ENCODE measurements at regions not wholly inside any gene's neighbourhood (a gene's known extent, or its start where the extent isn't known, plus 50 kb on each side); places are given as distances from the start of the nearest gene placed in this dataset.

DNA sequence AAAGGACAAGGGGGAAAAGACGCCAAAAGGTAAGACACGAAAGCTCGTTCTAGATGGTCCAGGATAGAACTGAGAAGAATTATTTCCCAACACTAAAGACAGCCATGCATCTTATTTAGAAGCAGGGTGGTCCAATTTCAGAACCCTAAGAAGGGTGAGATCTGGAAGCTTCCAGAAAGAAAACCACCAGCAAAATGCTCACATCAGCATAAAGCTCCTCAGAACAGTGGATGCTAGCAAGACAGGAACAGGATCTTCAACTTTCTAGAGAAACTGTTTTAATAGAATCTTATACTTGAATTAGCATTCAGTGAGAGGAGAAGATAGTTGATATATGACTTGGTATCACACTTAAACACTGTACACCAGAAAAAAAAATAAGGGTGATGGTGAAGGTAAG is 101.5 kb downstream of the ZFP64 start:
- no peak for DNase-seq
- no peak overlapping the region for H3K4me2 ChIP-seq (replicated peaks; ENCODE audit: extremely low read depth, low read length, poor library complexity, severe bottlenecking)
- Mint-ChIP-seq H3K4me3 (no peak overlapping the region), H3K4me1 (no peaks in the 10 kb centered on the region), H3K36me3 (peaks cover 10 to 20% of the 10 kb centered on the region in 2 donors), H3K27ac (no peak overlapping the region), H3K27me3 (ENCODE audit: low read depth in 3 of 3) (no peaks in the 10 kb centered on the region), H3K9me3 (peaks cover 5 to 27% (median 21%) of the 10 kb centered on the region in 7 donors)
- H3K79me2 ChIP-seq (ENCODE audit: insufficient read depth, low read length) = no peaks in the 10 kb centered on the region
- H3K36me3 ChIP-seq (replicated peaks in 1 of 2; ENCODE audit: control insufficient read depth in 1 of 2, insufficient read depth in 2 of 2, low read length in 2 of 2) = no peaks in the 10 kb centered on the region
- no peaks in the 10 kb centered on the region for H3K27me3 ChIP-seq (ENCODE audit: control insufficient read depth in 2 of 2, insufficient read depth in 2 of 2, low read length in 2 of 2)
- no CpG with 5 or more reads among the region's 3 CpGs for WGBS (ENCODE audit: insufficient coverage)
- no peaks in the 10 kb centered on the region for H3K4me1 ChIP-seq (ENCODE audit: control insufficient read depth in 1 of 2, insufficient read depth in 2 of 2, low read length in 2 of 2)
- no peak overlapping the region for H3K9ac ChIP-seq (ENCODE audit: insufficient read depth, low read length, poor library complexity, severe bottlenecking)
- H4K20me1 ChIP-seq (ENCODE audit: insufficient read depth, low read length) = no peaks in the 10 kb centered on the region
- no peak overlapping the region for H3K4me3 ChIP-seq (replicated peaks in 1 of 3; ENCODE audit: low read depth in 2 of 3, low read length in 3 of 3)
- H2AFZ ChIP-seq (ENCODE audit: insufficient read depth, low read depth, low read length, poor library complexity, severe bottlenecking) = no peak overlapping the region
- intact Hi-C loops (cut with micrococcal nuclease) = no loop called here
- peaks cover 10 to 14% of the 10 kb centered on the region in 2 donors for H3K9me3 ChIP-seq (replicated peaks in 1 of 2; ENCODE audit: control insufficient read depth in 1 of 2, insufficient read depth in 1 of 2, low read length in 2 of 2)
- TF ChIP-seq, protein P1, sequence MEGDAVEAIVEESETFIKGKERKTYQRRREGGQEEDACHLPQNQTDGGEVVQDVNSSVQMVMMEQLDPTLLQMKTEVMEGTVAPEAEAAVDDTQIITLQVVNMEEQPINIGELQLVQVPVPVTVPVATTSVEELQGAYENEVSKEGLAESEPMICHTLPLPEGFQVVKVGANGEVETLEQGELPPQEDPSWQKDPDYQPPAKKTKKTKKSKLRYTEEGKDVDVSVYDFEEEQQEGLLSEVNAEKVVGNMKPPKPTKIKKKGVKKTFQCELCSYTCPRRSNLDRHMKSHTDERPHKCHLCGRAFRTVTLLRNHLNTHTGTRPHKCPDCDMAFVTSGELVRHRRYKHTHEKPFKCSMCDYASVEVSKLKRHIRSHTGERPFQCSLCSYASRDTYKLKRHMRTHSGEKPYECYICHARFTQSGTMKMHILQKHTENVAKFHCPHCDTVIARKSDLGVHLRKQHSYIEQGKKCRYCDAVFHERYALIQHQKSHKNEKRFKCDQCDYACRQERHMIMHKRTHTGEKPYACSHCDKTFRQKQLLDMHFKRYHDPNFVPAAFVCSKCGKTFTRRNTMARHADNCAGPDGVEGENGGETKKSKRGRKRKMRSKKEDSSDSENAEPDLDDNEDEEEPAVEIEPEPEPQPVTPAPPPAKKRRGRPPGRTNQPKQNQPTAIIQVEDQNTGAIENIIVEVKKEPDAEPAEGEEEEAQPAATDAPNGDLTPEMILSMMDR (IDR thresholded peaks at IDR 0.05) = no peak
- H3K27ac ChIP-seq (ENCODE audit: low read depth in 1 of 2, low read length in 2 of 2) = no peak overlapping the region

- no peak overlapping the region for H3K27ac Mint-ChIP-seq
- no peaks in the 10 kb centered on the region for H3K27me3 ChIP-seq (ENCODE audit: control insufficient read depth in 2 of 2, insufficient read depth in 2 of 2, low read length in 2 of 2)
- intact Hi-C loops (cut with micrococcal nuclease) = no loop called here
Observed at GRCh38 chr20:52087471-52087870, 104.1 kb downstream of the ZFP64 start.

More at GRCh38 chr20:52087471-52087870, 104.1 kb downstream of the ZFP64 start:
- no peak overlapping the region for H3K4me3 Mint-ChIP-seq
- no peaks in the 10 kb centered on the region for H3K36me3 ChIP-seq (replicated peaks in 1 of 2; ENCODE audit: control insufficient read depth in 1 of 2, insufficient read depth in 2 of 2, low read length in 2 of 2)
- DNase-seq = no peak
- H3K4me1 ChIP-seq (ENCODE audit: control insufficient read depth in 1 of 2, insufficient read depth in 2 of 2, low read length in 2 of 2) = no peaks in the 10 kb centered on the region
- H3K4me1 Mint-ChIP-seq = no peaks in the 10 kb centered on the region
- TF ChIP-seq, protein P1 (IDR thresholded peaks at IDR 0.05) = no peak
- no peaks in the 10 kb centered on the region for H4K20me1 ChIP-seq (ENCODE audit: insufficient read depth, low read length)
- no peak overlapping the region for H3K9ac ChIP-seq (ENCODE audit: insufficient read depth, low read length, poor library complexity, severe bottlenecking)
- peaks cover 10 to 14% of the 10 kb centered on the region in 2 donors for H3K9me3 ChIP-seq (replicated peaks in 1 of 2; ENCODE audit: control insufficient read depth in 1 of 2, insufficient read depth in 1 of 2, low read length in 2 of 2)
- H3K4me3 ChIP-seq (replicated peaks in 1 of 3; ENCODE audit: low read depth in 2 of 3, low read length in 3 of 3) = no peak overlapping the region
- no peaks in the 10 kb centered on the region for H3K79me2 ChIP-seq (ENCODE audit: insufficient read depth, low read length)
- peaks cover 5 to 27% (median 21%) of the 10 kb centered on the region in 7 donors for H3K9me3 Mint-ChIP-seq
- H2AFZ ChIP-seq (ENCODE audit: insufficient read depth, low read depth, low read length, poor library complexity, severe bottlenecking) = no peak overlapping the region
- no peaks in the 10 kb centered on the region for H3K27me3 Mint-ChIP-seq (ENCODE audit: low read depth in 3 of 3)
- H3K27ac ChIP-seq (ENCODE audit: low read depth in 1 of 2, low read length in 2 of 2) = no peak overlapping the region
- H3K36me3 Mint-ChIP-seq = peaks cover 11 to 20% of the 10 kb centered on the region in 2 donors
- no peak overlapping the region for H3K4me2 ChIP-seq (replicated peaks; ENCODE audit: extremely low read depth, low read length, poor library complexity, severe bottlenecking)
